ENCODE measurements at regions not wholly inside any gene's neighbourhood (a gene's known extent, or its start where the extent isn't known, plus 50 kb on each side); places are given as distances from the start of the nearest gene placed in this dataset.

DNA sequence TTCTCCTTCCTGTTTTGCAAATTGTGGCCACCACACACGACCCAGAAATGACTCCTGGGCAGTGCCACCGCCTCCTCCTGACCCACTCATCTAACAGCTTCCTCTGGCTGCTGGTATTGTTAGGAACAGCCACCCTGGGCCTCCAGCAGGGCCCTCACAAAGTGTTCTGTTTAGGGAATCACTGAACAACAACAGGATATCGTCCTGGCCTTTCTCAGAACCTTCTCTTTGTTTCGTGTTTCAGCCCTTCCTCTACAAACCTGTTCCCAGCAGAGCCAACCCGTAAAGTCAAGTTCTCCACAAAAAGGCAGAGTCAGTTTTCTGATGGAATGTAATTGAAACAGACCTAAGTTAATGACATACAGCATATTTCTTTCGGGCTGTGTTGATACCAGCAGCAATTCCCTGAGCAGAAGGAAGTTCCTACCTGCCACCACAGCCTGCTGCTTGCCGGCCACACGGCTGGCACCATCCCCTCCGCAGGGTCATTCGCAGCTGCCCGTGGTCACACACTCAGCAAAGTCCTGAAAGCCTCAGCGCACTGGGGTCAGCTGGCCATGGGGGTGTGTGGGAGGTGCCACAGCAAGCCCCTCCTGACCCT, 91.7 kb upstream of the PITRM1 start:
- peak overlapping the region in 5 of 10 donors; percentile 36 to 73 (median 56) for H3K27ac ChIP-seq
- peaks cover 0 to 16% (median 3%) of the 10 kb centered on the region in 9 donors for H3K4me1 ChIP-seq
- DNase-seq (no peak), ATAC-seq (peak in 7 of 8 donors; percentile 7 to 57 (median 44))
- intact Hi-C loops (cut with DNase I): no loop called here
- H3K36me3 ChIP-seq: no peaks in the 10 kb centered on the region
- H3K27me3 ChIP-seq: no peaks in the 10 kb centered on the region
- TF ChIP-seq, protein P1, sequence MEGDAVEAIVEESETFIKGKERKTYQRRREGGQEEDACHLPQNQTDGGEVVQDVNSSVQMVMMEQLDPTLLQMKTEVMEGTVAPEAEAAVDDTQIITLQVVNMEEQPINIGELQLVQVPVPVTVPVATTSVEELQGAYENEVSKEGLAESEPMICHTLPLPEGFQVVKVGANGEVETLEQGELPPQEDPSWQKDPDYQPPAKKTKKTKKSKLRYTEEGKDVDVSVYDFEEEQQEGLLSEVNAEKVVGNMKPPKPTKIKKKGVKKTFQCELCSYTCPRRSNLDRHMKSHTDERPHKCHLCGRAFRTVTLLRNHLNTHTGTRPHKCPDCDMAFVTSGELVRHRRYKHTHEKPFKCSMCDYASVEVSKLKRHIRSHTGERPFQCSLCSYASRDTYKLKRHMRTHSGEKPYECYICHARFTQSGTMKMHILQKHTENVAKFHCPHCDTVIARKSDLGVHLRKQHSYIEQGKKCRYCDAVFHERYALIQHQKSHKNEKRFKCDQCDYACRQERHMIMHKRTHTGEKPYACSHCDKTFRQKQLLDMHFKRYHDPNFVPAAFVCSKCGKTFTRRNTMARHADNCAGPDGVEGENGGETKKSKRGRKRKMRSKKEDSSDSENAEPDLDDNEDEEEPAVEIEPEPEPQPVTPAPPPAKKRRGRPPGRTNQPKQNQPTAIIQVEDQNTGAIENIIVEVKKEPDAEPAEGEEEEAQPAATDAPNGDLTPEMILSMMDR (IDR thresholded peaks at IDR 0.05): no peak
- no peaks in the 10 kb centered on the region for H3K9me3 ChIP-seq
- WGBS, 2 donors: 70 to 74% methylated on average over 12 of the region's 12 CpGs
- H3K4me3 ChIP-seq: no peak overlapping the region

DNA sequence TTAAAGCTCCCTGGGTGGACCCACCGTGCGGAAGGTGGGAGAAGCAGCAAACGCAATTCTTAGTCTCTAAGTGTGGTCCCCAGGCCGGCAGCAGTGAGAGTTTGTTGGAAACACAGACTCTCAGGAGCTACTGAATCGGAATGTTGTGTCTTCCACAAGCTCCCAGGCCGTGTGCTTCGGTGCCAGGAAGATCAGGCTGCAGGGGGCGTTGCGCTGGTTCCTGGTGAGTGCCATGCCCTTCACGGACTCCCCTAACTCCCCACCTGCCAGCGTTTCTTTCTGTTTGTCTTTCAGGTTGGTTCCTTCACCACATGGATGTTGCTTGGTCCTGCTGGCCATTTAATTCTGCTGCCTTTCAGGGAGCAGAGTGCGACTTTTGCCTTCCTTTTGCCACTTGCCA, 91.2 kb upstream of the PITRM1 start:
- H3K9me3 ChIP-seq: no peaks in the 10 kb centered on the region
- peaks cover 0 to 16% (median 3%) of the 10 kb centered on the region in 9 donors for H3K4me1 ChIP-seq
- no peak overlapping the region for H3K4me3 ChIP-seq
- no peaks in the 10 kb centered on the region for H3K36me3 ChIP-seq
- peak overlapping the region in 4 of 10 donors; percentile 36 to 73 (median 61) for H3K27ac ChIP-seq
- 92 to 95% methylated on average over 12 of the region's 12 CpGs for WGBS, 2 donors
- H3K27me3 ChIP-seq: no peaks in the 10 kb centered on the region
- ATAC-seq: peak in 1 of 8 donors; percentile 27
- TF ChIP-seq, protein P1 (IDR thresholded peaks at IDR 0.05): no peak
- DNase-seq: no peak
- intact Hi-C loops (cut with DNase I): no loop called here

GRCh38 chr10:3263082-3263481, 90.5 kb upstream of the PITRM1 start:
- H3K4me3 ChIP-seq: no peak overlapping the region
- H3K27ac ChIP-seq: no peak overlapping the region
- ATAC-seq (peak in 1 of 8 donors; percentile 51), DNase-seq (no peak)
- intact Hi-C loops (cut with DNase I): no loop called here
- WGBS, 2 donors: 57 to 59% methylated on average over 3 of the region's 3 CpGs
- H3K27me3 ChIP-seq: no peaks in the 10 kb centered on the region
- H3K9me3 ChIP-seq: no peaks in the 10 kb centered on the region
- TF ChIP-seq, protein P1 (IDR thresholded peaks at IDR 0.05): no peak
- H3K4me1 ChIP-seq: peaks cover 0 to 16% (median 3%) of the 10 kb centered on the region in 9 donors
- H3K36me3 ChIP-seq: no peaks in the 10 kb centered on the region

- WGBS, 2 donors: 48 to 55% methylated on average over 5 of the region's 5 CpGs
- no peaks in the 10 kb centered on the region for H3K36me3 ChIP-seq
- no peak for DNase-seq
Measured at GRCh38 chr10:3261921-3262320, 89.3 kb upstream of the PITRM1 start.

More at GRCh38 chr10:3261921-3262320, 89.3 kb upstream of the PITRM1 start:
- H3K4me3 ChIP-seq: no peak overlapping the region
- peaks cover 0 to 16% (median 3%) of the 10 kb centered on the region in 9 donors for H3K4me1 ChIP-seq
- TF ChIP-seq, protein P1 (IDR thresholded peaks at IDR 0.05): no peak
- intact Hi-C loops (cut with DNase I): no loop called here
- no peaks in the 10 kb centered on the region for H3K9me3 ChIP-seq
- no peak overlapping the region for H3K27ac ChIP-seq
- no peaks in the 10 kb centered on the region for H3K27me3 ChIP-seq
- ATAC-seq: no peak
